ENCODE measurements at regions not wholly inside any gene's neighbourhood (a gene's known extent, or its start where the extent isn't known, plus 50 kb on each side); places are given as distances from the start of the nearest gene placed in this dataset.

DNA sequence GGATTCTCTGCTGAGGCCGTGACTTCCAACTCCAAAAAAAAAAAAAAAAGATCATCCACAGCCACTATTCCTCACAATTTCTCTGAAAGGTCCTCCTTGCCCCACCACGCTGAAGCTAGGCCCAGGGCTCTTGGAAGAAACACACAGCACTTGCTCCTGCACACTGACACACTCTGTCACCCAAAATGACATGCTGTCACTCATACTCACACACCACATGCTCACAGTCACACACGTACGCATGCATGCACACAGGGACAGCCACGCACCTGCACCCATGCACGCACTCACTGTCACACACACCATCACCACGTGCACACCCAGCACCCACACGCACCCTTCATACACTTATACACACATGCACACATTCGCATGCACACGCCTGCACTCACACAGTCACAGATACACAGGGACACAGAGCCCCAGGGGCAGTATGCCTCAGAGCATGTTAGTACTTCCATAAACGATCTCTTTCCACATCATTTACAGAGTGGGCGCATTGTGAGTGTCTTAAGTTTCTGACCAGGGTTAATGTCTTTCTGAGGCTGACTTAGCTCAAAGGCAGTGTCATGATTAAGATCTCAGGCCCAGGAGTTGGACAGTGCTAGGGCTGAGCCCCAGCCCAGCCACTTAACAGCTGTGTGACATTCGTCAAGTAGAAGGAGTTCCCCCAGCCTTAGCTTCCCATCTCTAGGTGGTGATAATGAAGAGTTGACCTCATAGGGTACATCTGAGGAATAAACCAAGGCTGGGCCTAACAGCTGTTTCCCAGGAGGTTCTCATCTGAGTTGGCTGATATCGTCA lies 93.4 kb downstream of the GLI2 start:
- DNase-seq (ENCODE audit: low spot score) = no peak

DNA sequence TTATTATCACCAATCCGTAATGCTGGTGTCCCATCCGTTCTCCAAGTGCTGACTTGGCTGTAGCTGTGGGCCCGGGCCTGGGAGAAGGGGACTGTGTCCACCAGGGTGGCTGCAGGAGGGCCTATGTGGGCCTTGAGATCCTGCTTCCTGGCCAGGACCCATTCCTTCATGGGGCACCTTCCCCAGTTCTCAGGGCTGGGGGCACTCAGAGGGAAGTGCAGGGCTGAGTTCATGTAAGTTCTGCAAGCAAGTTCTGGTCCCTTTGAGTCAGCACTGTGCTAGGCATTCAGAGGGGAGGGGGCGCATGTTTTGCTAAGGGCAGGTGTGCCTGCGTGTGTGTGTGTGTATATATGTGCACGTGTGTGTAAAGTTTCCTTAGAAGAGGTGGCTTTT lies 94.0 kb downstream of the GLI2 start:
- no peak for DNase-seq (ENCODE audit: low spot score)

DNA sequence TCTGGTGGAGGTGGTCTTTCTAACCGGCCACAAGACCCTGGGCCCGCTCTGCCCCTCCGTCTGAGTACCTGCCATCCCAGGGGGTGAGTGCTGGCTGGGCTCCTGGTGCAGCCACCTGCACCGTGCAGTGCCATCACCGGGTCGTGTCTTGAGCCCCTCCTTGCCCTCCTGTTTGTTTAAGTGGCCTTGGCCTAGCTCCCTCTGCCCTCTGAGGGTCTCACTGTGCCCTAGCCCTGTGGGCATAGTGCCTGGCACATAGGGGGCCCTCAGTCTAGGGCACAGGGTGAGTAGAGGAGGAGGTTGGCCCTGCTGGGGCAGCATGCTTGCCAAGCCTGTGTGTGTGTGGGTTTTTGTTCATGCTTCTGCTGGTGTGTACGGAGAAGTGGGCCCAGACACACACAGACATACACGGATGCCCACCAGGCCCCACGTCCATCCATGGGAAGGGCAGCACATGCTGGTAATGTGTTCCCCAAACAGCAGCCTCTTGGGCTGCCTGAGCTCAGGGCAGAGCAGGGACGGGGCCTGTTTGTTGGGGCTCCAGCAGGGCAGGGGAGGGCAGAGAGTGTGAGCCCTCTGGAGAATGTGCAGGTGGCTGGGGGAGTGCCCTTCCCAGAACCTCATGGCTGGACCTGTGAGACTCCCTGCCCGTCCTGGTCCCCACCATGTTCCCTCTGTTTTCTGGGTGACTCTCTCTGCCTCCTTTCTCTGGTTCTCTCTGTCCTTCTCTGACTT lies 94.6 kb downstream of the GLI2 start:
- DNase-seq (ENCODE audit: low spot score) = no peak

DNA sequence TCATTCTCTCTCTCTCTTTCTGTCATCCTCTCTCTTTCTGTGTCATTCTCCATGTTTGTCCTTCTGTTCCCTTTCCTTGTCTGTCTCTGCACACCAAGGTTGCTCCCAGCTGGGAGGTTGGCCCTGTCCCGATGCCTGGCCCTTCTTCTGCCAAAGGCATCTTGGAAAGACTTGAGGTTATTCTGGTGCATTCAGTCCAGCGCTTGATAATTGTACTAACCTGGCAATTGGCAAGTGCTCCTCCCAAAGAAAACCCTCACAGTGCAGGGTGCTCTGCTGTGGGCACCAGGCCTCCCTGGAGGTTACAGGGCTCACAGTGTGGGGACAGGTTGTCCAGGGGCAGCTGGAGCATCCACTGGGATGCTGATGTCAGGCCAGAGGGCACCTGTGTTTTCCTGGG lies 95.4 kb downstream of the GLI2 start:
- no peak for DNase-seq (ENCODE audit: low spot score)

DNA sequence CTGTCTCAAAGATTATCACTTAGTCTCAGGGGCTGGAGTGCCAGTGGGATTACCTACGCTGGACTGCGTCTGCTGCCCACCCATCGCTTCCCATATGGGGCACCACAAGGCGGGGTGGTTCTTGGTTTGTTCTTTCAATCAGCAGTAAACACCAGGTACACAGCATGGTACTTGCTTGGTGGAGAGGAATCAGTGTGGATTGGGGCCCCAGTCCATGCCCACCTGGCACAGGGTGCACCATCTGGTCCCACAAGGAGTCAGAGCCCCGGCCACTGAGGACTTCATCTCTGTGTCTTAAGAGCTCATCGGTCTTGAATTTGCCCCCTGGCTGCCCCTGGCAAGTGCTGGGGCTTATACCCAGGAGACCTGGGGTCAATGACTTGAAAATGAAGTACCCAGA lies 96.2 kb downstream of the GLI2 start:
- DNase-seq (ENCODE audit: low spot score) = no peak

DNA sequence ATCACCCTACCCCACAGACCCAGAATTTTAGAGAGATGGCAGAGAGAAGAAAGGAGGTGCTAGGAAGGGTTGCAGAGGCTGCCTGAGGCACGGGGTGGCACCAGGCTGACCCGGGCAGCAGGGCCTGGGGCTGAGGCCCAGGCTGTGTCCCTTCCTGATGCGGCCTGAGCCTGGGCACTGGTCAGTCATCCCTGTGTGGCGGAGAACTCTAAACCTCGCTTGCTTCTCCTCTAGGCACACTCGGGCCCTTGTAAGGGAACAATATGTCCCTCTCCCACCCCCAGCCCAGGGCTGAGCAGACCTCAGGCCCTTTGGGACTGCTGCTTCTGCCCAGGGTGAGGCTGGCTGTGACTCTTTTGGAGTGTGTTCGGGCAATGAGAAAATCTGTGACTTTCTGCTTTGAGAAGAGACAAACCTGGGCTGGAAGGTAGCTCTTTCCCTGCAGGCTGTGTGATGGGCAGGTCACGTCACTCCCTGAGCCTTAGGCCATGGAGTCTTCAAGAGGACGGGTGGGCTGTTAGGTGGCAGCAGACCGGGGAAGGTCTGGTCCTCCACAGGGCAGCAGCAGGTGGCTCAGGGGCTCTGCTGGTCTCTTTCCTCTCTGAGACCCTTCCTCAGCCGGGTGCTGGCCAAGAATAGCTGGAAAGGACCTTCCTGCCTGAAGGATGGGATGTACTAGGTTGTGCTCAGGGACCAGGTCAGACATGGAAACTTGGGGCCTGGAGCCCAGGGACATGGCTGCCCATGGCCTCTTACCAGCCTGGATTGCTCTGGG lies 96.8 kb downstream of the GLI2 start:
- no peak for DNase-seq (ENCODE audit: low spot score)

DNA sequence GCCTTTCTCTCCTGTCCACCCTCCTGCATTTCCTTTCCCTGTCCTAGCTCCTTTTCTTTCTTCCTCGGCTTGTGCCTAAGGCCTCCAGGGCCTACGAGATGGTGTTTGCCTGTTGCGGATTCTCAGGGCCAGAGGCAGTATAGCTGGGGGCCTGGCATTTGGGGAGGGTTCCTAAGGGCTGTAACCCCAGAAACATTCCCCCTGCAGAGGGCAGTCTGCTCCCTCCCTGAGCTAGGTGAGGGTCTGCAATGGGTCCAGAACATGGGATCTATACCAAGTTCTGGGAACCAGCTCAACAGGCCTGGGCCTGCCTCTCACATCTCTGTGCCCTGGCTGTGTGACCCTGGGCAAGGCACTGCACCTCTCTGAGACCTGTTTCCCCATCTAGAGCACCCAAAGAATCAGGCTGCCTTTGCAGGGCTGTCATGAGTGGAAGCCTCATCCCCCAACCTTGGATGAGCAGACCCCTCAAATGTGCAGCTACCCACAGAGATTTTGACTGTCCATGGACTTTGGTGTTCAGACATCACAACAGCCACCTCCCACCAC lies 97.5 kb downstream of the GLI2 start:
- no peak for DNase-seq (ENCODE audit: low spot score)

DNA sequence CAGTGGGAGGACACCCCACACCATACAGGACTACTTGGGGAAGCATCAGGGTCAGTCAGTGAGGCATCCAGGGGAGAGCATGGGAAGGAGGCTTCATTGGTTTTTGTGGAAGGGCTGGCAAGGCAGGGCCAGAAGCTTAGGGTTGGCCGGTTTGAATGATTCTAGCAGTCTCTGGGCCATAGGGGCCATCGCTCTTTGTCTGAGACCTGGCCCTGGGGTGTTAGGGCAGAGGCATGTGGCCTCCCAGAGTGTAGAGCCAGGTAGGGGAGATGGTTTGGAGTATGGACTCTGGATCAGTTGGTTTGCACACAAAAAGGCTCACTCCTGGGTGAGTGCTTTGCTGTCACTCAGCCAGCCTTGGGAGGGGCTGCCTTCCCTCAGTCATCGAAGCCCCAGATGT lies 98.5 kb downstream of the GLI2 start:
- no peak for DNase-seq (ENCODE audit: low spot score)

DNA sequence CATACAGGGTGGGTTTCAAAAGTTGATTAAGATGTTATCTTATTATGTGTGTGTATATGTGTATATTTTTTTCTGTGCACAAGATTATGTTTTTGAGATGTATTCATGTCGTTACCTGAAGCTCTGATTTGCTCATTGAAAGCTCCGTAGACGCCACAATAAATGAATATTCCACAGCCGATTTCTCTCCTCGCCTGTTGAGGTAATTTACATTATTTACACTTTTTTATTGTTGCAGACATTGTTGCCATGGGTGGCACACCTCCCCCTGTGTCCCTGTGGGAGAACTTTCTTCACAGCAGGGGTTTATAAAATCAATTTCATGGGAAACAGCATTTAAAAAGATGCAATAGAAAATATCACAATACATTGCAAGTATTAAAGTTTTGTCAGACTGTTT lies 100.6 kb downstream of the GLI2 start:
- no peak for DNase-seq (ENCODE audit: low spot score)

DNA sequence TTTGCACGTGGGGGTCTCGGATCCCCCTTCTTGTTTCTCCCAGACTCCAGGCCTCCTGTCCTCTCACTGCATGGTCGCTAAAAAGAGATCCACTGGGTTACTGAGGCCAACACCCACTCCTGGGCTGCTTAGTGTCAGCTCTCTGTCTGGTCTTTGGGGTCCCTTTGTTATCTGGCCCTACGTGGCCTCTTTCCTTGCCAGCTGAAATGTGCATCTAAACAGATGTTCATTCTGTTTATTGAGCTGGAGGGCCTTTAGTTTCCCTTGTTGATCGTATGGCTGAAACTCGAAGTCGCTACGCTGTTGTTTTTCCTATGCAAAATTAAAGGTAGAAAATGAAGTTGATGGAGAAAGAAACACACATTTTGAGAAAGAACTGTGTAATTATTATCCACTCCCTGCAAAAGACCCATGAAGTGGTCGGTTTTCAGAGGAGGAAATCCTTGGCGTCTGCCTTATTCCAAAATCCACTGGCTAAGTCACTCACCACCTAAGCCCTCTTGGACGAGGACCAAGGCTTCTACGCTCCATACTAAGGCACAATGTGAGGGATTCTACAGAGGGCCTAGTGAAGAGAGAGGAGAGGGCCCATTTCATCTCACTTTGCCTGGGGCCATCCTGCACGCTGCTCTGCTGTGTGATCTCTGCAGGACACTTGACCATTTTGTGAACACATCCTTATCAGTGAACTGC lies 105.3 kb downstream of the GLI2 start:
- DNase-seq (ENCODE audit: low spot score) = no peak

DNA sequence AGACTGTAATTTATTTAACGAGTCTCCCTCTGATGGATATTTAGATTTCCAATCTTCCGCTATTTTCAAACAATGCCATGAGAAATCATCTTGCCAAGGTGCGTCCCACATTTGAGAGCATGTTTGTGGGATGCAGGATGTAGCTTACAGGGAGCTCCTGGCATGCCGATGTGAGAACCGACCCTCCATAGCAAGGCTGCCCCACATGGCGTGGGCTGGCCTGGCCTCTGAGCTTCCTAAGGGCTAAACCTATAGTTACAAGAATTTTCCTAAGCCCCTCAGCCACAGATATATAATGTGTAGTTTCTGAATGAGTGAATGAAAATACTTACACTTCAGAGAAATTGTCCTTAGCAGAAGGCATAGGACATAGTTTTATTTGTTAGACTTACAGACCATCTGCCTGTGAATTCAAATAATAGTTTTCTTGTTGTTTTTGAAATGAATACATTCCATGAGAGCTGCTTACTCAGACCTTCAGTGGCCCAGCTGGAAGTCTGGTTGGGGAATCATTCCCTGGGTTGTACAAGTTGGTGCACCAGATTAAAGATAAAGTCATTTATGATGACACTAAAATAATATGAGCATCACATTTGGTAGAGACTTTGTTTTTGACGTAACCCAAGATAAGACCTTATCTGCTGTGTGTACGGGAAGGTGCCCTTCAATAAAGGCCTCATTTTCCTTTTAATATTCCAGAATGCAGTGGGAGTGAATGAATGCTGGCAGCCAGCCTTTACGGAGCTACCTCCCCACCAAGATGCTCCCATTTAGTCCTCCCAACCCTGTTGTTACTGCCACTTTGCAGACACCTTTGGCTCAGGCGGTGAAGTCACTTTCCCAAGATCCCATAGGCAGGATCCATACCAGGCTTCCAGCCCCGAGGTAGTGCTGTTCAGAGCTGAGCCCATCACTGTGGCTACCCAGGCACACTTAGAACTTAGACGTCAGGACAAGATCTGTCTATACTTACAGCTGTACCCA lies 107.1 kb downstream of the GLI2 start:
- DNase-seq (ENCODE audit: low spot score) = no peak

DNA sequence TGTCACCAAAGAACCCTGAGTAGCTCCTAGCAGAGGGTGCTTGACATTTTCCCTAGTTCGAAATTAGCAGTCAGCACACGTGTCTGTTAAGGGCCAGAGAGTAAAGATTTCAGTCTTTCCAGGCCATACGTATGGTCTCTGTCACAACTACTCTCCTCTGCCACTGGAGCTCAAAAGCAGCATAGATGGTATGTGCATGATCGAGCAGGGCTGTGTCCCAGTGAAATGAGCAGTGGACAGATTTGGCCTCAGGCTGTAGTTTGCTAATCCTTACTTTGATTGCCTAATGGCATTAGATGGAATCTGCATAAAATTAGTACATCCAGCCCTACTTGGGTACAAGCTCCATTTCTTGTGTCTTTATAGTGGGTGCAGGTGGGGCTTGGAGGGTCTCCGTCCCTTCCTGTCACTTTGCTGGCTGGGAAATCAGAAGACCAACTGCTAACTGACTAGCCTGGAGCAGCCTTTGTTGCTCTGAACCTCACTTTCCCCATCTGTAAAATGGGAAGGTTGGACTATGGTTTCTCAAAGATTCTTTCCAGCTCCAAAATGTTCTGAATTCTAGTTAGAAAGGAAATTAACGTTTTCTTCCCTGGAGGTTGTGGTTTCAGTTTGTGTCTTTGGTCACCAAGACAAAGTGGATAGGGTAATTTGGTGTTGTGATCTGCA lies 108.5 kb downstream of the GLI2 start:
- no peak for DNase-seq (ENCODE audit: low spot score)

DNA sequence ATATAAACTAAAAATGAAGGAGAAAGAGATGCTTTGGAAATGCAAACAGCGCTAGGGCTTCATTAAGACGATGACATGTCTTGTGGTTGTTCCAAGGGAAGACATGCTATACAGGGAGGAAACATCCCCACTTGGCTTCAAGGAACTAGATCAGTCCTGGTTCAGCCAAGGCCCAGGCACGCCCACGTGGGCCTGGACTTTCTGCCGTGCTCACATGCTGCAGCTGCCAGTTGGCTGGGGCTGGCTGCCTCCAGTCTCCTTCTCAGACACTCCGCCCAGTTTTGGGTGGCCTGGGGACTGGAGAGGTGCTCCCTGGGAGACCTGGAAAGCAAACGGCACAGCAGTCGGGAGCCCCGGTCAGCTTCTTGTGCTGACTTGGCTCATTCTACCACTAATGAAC lies 109.6 kb downstream of the GLI2 start:
- DNase-seq (ENCODE audit: low spot score) = no peak

DNA sequence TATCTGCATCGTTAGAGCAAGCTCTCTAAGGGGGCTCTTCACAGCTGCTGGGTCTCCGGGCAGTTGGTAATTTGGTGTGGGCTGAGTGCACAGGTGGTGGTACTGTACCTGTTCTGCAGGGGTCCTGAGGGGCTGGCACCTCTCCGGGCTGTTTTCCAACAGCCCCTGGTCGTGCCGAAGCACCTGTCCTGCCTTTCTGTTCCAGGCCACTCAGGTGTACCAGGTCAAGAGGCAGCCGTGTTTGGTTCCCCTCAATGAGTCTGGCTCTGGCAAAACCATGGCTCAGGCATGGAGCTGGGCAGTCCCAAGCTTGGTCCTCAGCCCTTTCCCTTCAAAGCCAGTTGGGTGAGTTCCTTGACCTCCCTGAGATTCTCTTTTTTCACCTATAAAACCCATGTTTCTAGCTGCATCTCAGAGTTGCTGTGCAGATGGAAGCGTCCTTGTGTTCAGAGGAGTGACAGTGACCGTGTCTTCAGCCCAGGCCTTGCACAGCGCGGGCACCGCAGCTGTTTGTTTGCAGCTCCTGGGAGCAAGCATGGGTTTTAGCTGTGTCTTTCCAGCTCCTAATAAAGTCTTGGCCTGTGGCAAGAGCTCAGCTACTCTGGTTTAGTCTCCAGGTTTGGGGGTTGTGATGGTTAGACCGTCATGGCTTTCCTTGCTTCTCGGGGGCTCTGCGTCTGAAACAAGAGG lies 110.9 kb downstream of the GLI2 start:
- no peak for DNase-seq (ENCODE audit: low spot score)

DNA sequence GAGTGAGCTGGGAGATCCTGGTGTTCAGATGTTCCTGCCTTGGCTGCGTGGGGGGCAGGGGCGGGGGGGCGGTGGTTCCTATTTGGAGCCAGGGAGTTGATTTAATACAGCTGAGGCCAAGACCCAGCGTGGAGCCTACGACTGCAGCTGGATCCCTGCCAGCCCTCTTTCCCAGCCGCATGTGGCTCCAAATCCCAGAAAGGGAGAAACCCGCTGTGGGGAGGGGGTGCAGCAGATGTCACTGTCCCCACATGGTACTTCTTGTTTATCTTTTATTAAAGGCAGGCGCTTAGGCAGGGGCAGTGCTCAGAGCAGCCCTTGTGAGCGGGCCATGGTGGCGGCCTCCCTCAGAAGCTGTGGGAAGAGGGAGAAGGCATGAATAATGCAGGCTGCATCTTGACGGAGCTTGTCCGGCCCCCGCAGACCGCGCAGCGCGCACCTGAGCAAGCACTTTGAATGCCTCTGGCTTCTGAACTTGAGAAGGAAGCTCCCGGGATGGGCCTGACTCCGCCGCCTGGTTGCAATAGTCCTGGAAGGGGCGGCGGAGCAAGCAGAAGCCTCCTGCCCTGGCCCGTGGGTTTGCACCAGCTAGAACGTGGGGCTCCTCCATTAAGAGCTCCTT lies 112.1 kb downstream of the GLI2 start:
- DNase-seq (ENCODE audit: low spot score) = no peak

DNA sequence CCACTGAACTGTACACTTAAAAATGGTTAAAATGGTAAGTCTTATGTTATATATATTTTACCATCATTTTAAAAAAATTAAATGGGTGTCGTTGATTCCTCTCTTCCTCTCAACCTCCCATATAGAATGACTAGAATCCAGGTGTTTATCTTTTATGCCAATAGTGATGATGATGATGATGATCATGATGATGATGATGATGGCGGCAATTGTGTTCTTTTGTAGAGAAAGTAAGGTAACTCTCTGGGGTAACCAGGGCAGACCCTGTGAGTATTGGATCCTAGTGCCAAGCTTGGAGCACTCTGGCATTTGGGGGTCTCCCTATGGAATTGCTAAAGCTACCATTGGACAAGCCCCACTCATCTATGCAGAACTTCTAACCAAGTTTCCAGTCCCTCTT lies 113.6 kb downstream of the GLI2 start:
- DNase-seq (ENCODE audit: low spot score) = no peak

DNA sequence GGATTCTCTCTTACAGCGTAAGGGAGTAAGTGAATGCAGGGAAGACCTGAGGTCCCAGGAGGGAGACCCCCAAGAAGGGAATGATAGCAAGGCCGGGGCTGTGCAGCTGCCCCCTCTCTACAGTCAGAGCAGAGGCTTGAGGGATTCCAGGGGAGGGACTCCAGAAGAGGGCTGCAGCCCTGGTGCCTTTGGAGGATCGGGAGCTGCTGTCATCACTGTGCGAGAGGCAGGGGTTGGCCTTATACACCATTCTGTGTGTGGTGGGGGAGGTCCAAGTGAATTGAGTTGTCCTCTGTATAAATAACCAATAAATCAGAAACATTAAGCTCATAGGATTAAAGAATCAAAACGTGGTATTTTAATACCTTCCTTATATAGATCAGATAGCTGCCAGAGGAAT lies 114.9 kb downstream of the GLI2 start:
- no peak for DNase-seq (ENCODE audit: low spot score)

DNA sequence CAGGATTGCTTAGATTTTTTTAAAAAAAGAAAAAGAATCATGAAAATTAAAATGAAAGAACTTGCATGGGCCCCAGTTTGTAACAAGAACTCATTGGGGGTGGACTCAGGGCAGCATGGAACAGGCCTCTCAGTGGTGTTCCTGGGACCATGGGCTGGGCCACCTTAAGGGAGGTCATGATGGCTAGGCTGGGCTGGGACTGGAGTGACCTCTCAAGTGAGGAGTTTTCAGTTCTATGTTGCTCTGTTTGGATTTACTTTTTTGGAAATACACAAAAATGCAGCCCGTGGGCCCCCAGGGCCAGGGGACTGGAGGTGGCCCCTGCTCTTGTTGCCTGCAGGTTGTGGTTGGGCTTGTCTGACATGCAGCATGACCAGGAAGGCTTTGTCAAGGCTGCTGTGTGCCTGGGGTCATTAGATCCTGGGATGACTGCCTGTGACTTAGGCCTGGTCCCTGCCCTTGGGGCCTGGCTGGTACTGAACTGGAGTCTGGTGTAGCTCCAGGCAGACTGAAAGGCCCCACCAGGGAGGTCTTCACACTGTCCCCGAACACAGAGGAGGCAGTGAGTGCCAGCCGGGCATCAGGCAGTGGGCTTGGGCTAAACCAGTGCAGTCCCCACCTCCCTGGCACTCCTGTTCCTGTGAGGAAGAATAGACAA lies 115.6 kb downstream of the GLI2 start:
- no peak for DNase-seq (ENCODE audit: low spot score)
